Stimulated activated CD4-positive, alpha-beta T cell treated with anti-CD3 and anti-CD28 coated beads, TNF-alpha, amount 100 ng/mL, for 48 hours (primary cell): ENCODE measurements at regions not wholly inside any gene's neighbourhood (a gene's known extent, or its start where the extent isn't known, plus 50 kb on each side); places are given as distances from the start of the nearest gene placed in this dataset.

ENCODE experiments used
- DNase-seq, 3 donors: peaks; one replicate each; pipeline ENCODE4 v3.0.0-alpha.2; 2020; ENCODE audit warnings: low read depth in 3 of 3

DNA sequence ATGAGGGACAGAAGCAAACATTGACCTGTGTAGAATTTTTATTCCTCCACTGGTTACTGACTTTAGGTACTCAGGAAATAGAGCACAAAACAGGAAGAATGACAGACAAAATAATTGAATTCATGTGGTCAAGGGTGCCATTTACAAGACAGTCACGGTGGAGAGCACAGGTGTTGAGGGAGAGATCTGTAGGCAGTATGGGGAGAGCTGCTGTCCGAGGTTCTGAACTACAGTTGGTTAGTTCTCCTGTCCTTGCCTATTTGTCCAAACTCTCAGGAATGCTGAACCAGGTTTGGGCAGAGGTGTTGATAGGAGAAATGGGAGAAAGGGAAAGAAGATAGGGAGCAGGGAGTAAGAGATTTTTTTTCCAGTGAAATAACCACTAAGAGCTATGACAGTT lies 178.5 kb upstream of the ZBTB20 start:
- peak in 1 of 3 donors; percentile 3 for DNase-seq

DNA sequence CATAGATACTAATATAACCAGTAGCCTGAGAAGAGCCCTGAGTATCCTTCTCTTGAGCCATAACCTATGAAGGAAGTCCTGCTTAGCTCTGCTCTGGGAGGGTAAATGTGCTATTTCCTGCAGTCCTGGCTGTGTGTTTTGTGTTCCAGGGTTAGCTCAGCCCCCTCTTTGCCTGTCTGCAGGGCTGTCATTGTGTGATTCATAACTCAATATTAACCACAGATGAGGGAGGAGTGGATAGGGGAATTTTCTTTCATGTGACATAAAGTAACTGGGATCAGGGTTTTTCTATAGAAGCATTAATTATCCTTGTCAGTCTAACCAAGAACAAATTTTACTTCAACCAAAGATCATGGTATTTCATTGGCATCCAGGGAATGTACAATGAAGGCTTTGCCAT lies 183.3 kb upstream of the ZBTB20 start:
- no peak for DNase-seq

GRCh38 chr3:115332998-115333397 lies 185.9 kb upstream of the ZBTB20 start:
- no peak for DNase-seq

GRCh38 chr3:115336836-115337235 lies 189.7 kb upstream of the ZBTB20 start:
- DNase-seq = no peak

DNA sequence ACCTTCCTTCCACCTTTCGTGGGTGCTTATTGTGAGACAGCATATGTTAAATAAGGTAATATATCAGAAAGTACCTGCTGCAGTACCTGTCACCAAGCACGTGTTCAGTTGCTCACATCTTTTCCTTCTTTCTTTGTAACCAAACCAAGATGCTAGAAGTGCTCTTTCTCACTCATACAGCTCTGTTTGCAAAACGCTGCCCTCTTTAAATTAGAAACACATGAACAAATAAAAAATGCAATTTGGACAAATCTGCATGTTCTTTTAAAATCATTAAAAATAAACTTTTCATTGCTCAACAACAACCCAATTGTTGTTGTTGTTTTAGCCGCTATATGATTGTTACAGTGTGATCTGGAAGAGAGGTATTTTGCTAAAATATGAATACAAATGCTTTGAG lies 193.5 kb upstream of the ZBTB20 start:
- DNase-seq = no peak

DNA sequence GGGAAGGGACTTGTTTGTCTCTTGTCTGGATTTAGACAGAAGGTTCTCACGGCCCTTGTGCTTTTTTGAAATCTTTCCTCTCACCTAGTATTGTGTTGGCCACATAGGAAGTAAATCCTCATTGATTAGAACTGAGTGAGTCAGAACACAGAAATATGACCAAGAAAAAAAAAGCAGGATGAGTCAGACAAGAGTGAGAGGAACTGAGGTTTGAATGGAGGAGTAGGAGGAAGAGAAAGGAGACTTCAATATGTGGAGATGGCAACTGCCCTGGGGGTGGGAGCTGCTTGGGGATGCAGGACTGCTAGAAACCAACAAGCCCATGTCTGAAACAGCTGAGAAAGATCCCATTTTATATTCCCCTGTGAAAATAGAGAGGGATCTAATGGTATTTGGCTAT lies 194.1 kb upstream of the ZBTB20 start:
- DNase-seq = no peak

DNA sequence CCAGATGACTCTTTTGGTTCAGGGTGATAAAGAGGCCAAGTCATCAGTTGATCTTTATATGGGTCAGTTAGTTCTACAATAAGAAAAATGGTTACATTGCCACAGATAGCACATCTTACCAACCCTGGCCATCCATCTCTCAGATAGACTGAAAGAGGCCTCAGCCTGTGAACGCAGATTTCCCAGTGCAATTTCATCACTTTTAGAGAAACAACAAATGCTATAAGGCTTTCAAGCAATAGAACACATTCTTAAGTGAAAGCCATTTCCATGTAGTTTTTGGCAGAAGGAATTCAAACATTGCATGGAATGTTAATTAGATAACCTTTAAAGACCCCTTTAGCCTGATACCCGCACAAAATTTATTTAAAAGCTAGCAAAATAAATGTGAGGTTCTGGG lies 200.6 kb upstream of the ZBTB20 start:
- no peak for DNase-seq

GRCh38 chr3:115348412-115348811 lies 201.3 kb upstream of the ZBTB20 start:
- no peak for DNase-seq

DNA sequence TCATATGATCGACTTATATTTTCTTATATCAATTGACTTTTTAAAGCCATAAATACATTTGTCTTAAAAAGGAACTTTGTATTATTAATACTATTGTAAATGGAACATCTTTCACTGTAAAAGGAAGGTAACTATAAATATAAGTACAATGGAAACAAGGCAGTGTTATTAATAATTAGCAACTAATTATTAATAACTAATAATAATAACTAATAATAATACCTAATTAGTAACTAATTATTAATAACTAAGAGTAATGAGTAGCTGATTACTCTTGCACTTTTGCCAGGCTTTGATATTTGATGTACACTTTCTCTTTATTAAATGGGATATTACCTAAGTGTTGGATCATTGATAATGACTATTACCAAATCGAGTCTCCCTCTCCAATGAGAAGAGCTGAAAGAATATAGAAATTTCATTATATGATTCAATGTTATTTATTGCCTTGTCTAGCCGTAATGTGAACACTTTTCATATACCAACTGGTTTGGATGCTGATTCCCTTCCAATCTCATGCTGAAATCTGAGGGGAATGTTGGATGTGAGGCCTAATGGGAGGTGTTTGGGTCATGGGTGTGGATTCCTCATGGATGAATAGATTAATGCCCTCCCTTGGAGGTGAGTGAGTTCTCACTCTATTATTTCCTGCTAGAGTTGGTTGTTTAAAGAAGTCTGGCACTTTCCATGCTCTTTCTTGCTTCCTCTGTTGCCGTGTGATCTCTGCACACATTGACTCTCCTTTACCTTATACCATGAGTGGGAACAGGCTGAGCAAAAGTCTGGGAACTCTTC lies 202.1 kb upstream of the ZBTB20 start:
- DNase-seq = no peak

DNA sequence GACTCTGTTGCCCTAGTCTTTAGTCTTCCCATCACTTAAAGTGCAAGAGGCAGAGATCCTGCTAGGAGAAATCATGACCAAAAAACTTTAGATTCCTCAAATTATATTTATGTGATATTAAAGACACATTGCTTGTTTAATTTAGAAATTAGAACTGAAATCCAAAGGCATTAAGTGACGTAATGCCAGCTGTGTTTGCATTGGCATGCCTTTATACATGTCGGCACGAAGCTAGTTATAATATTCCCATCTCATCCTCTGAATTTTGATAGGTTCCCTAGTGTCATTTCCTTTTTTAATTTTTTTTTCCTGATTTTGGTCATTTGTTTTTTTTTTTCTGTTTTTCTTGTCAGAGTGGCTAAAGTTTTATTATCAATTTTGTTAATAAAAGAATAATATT lies 203.5 kb upstream of the ZBTB20 start:
- no peak for DNase-seq

GRCh38 chr3:115351193-115351592 lies 204.1 kb upstream of the ZBTB20 start:
- no peak for DNase-seq

DNA sequence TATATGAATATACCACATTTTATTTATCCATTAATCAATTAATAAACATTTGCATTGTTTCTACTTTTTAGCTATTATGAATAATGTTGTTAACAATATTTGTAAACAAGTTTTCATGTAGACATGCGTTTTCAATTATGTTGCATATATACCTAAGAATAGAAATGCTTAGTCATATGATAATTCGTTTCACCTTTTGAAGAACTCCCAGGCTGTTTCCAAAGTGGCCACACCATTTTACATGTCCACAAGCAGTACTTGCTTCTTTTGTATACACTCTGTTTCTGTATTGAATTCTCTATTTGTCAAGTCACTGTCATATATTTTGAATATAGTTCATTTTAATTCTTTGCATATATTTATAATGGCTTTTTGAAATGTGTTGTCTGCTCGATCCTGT lies 206.9 kb upstream of the ZBTB20 start:
- no peak for DNase-seq

DNA sequence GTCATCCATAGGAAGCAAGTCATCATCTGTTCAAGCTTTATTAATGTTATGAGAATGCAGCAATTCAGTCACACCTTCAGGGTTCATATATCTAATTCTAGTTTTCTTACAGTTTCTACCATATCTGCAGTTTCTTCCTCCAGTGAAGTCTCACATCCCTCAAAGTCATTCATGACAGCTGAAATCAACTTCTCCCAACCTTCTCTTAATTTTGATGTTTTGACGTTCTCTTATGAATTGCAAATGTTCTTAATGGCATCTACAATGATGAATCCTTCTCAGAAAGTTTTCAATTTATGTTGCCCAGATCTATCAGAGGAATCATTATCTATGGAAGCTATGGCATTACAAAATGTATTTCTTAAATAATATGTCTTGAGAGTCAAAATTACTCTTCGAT lies 210.4 kb upstream of the ZBTB20 start:
- no peak for DNase-seq

- DNase-seq = no peak
Observed at GRCh38 chr3:115359536-115359935, 212.4 kb upstream of the ZBTB20 start.

- no peak for DNase-seq
Observed at GRCh38 chr3:115361806-115362205, 214.7 kb upstream of the ZBTB20 start.

- no peak for DNase-seq
Observed at GRCh38 chr3:115363071-115363470, 216.0 kb upstream of the ZBTB20 start.

DNA sequence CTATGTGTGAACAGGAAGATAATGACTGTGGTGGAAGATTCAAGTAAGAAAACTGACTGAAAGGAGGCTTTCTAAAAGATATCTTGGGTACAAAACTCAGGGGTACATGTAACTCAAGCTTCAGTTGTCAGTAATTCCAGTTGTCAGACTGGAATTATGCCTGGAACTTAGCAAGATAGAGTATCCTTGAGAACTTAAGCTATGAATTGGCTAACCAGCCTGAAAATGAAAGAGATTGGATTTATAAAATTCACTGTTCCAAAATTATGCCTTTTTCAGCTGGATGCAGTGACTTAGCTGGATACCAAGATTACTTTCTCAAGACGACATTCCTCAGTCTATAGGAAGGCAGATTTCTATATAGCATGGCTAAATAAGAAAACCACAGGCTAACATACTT lies 221.9 kb upstream of the ZBTB20 start:
- no peak for DNase-seq

DNA sequence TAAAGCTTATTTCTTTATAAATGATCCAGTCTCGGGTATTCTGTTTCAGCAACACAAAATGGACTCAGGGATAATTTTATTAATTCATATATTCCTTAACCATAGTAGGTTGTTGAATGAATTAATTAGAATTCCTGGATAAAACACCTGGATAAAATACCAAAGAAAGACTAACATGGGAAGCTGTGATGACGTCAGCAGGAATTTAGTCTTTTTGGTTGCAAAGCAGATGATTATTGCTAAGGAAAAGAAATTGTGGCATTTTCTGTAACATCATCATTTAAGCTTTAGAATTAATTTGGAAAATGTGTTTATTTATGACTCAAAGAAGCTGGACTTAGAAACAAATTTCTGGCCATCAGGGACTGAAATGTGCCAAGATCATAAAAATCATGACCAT lies 228.3 kb upstream of the ZBTB20 start:
- no peak for DNase-seq

DNA sequence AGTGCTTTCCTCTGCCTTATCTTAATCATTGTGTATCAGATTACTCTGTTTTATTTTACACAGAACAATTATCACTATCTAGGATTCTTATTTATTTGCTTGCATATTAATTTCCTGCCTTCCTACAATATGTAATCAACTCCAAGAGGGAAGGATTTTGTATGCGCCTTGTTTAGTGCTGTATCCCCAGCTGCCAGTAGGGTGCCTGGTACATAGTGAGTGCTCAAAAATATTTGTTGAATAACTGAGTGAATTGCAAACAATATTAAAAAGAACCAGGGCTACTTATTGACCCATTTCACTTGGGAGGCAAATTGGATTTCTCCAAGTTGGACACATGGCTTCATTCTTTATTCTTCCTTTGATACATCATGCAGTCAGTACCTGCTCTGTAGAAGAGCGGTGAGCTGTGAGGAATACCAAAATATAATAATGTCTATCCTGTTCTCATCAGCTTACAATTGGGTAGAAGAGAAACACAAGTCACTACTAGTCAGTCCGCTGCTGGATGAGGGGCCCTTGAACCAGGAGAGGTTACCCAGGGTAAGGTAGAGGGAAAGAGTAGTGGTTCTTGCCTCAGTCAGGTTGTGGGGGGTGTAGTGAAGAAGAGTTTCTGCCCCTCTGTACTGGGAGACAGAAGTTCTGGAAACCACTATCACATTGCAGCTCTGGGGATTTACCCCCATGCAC lies 233.9 kb upstream of the ZBTB20 start:
- no peak for DNase-seq

DNA sequence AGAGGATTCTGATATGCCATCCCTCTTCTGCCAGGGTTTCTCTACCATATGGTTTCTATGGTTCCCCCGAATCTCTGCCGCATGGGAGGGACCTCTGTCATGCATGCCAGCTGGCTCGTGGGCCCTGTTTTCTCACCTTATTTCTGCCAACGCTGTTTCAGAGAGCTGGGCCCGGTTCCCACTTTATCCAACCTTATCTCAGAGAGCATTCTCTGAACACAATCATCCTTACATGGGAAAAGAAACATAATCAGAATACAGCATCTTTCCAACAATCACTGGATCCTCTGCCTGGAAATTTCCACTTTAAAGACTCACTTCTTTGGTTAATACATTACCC lies 234.5 kb upstream of the ZBTB20 start:
- no peak for DNase-seq

GRCh38 chr3:115381931-115382330 lies 234.8 kb upstream of the ZBTB20 start:
- DNase-seq = no peak

GRCh38 chr3:115384381-115384780 lies 237.3 kb upstream of the ZBTB20 start:
- DNase-seq = no peak
